HG03457 (cell line): ENCODE measurements at regions not wholly inside any gene's neighbourhood (a gene's known extent, or its start where the extent isn't known, plus 50 kb on each side); places are given as distances from the start of the nearest gene placed in this dataset.
"Not testable (repeated sequence)": the region's sequence is repeated elsewhere in the genome, so short reads cannot be mapped to it uniquely, and the experiment has no call there.

ENCODE experiments used
- ATAC-seq: cut with Tn5 transposase; IDR thresholded peaks from one replicate; pipeline ENCODE4 v1.9.1; 2021; ENCODE audit warnings: moderate number of reproducible peaks; ENCODE audit not compliant: unreplicated experiment

GRCh38 chr1:41994195-41994894, 75.6 kb upstream of the HIVEP3 start:
- no peak for ATAC-seq

- no peak for ATAC-seq
Observed at GRCh38 chr1:41983451-41983850, 64.7 kb upstream of the HIVEP3 start.

DNA sequence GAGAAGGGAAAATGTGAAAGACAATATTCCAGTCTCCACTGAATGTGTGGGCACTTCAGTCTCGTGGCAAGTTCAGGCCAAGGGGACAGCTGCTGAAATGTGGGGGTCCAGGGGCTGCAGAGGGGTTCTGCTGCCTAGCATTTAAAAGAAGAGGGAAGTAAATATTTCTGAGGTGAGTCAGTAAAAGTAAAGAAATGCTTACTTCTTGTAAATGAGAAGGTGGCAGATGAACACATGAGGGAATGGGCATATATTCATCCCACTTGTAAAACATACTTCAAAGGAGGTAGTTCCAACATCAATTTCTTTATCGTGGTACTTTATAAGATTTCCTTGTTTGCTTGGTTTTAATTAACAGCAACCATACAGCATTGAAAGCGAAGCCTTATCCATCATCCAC, 63.1 kb upstream of the HIVEP3 start:
- no peak for ATAC-seq

DNA sequence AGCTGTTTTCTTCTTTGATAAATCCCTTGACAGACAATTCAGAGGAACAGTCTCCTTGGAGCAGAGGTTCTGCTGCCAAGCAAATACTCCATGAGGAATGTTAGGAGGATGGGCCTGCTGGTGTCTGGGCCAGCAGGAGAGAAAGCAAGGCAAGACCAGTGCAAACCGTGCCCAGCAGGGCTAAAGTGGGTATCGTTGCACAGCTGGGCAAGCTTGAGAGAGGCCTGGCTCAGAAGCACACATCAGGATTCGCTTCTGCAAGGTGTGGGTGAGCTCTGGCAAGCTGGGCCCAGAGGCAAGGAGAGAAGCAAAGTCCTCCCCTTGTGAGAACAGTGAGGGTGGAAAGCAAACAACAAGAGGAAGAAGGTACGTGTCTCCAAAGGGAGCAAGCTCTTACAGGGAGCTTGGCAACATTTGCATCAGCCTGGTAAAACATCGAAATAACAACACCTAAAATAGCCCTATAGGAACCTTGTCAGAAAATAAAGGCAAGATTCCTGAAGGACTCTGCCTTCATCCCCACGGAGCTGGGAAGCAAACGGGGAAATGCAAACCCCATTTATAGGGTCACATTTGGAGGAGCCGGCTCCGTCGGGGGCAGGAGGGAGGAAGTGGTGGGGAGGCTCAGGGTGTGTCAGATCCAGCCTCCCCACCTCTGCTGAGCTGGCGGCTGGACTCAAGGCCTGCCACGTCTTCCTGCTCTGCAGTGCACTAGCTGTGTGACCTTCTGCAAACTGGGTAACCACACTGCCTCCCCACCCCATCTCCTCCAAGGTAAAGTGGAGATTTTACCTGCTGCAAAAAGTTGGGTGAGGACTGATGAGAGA, 62.3 kb upstream of the HIVEP3 start:
- no peak for ATAC-seq

DNA sequence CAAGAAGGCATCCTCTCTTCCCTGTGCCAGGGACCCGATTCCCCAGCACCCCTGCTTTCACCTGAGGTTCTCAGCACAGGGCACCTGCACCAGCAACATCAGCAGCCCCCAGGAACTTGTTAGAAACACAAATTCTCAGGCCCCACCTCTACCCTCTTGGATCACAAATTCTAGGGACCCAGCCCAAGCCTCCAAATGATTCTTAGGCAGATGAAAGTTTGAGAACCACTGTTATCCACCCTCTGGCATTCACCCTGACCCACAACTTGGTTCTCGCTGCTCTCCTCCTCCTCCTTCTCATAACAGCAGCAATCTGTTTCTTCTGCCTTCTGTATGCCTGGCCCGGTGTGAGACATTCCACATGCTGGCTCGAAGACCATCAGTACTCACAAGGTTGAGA, 60.3 kb upstream of the HIVEP3 start:
- no peak for ATAC-seq

DNA sequence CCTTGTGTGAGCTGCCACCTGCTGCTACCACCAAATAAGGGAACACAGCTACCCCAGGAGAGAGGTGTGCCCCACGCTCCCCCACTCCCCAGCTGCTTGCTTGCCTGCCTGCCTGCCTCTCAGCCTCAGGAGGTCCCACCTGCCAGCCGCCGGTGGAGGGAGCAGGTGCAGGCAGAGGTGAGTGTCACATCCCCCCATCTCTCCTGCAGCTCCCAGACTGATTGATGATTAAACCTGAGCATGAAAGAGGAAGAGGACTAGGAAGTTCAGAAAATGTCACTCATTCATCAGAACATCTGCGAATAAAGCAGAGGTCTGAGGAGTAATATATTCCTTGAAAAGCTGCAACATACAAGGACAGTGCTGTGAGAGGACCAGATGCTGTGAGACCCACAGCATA, 58.6 kb upstream of the HIVEP3 start:
- ATAC-seq = no peak

DNA sequence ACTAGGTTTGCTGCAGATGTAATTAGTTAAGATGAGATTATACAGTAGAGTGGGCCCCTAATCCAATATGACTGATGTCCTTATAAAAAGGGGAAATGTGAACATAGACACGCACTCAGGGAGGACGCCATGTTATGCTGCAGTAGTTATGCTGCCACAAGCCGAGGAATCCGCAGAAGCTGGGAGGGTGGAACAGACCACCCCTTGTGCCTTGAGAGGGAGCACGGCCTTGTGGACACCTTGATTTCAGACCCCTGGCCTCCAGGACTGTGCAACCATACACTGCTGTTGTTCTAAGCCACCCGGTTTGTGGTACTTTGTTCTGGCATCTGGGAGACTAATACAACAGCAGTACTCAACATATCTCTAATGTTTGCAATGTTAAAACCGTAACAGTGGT, 57.9 kb upstream of the HIVEP3 start:
- ATAC-seq = no peak

GRCh38 chr1:41975850-41976569, 57.3 kb upstream of the HIVEP3 start:
- ATAC-seq = no peak

DNA sequence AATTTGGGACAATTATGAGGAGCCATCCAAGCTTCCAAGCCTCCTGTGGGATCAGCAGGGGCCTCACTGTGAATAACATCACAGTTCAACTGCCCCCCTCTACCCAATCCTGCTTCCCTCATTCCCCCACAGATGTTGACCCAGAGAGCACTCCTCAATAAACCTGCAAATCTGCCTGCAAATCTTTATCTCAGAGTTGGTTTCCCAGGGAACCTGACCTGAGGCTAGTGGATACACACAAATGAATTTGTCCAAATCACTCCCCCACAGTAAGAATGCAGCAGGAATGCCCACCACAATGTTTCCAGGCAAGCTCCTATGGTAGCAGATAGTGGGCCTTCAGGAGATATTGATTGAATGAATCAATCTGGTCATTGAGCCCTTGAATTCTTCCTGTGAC, 56.4 kb upstream of the HIVEP3 start:
- no peak for ATAC-seq

- ATAC-seq = not testable (repeated sequence)
Observed at GRCh38 chr1:41968557-41968956, 49.8 kb upstream of the HIVEP3 start.
